GM23338 (cell line): ENCODE measurements at regions not wholly inside any gene's neighbourhood (a gene's known extent, or its start where the extent isn't known, plus 50 kb on each side); places are given as distances from the start of the nearest gene placed in this dataset.

Experiments used
- EZH2 ChIP-seq: fragments of 200-600 bp; sonication (generic); IDR thresholded peaks from one replicate; pipeline ENCODE4 v1.8.0; 2017; ENCODE audit warnings: antibody characterized with exemption, mild to moderate bottlenecking, low read depth; ENCODE audit not compliant: unreplicated experiment
- EZH2phosphoT487 ChIP-seq: fragments of 200-600 bp; sonication (generic); IDR thresholded peaks from one replicate; pipeline ENCODE4 v1.8.1; 2018; ENCODE audit warnings: antibody characterized with exemption; ENCODE audit not compliant: unreplicated experiment
- JUNB ChIP-seq: IDR thresholded peaks from one replicate; pipeline ENCODE4 v1.6.1; 2016; ENCODE audit warnings: antibody characterized with exemption; ENCODE audit not compliant: unreplicated experiment
- TF ChIP-seq, protein P1 (sequence below), 2 experiments: fragments of 200-600 bp in 1 of 2; sonication (generic) in 1 of 2; conservative IDR thresholded peaks; 2 replicates each; pipeline versions ENCODE4 v1.5.1 to v1.6.1; 2016 to 2017; ENCODE audit warnings: antibody characterized with exemption in 2 of 2, low read depth in 2 of 2, mild to moderate bottlenecking in 2 of 2, moderate library complexity in 1 of 2
- TF ChIP-seq, protein P2 (sequence below): fragments of 250-450 bp; sonication (Bioruptor Pico); IDR thresholded peaks from 2 replicates; pipeline ENCODE4 v1.5.0; 2020; ENCODE audit warnings: mild to moderate bottlenecking, moderate library complexity

DNA sequence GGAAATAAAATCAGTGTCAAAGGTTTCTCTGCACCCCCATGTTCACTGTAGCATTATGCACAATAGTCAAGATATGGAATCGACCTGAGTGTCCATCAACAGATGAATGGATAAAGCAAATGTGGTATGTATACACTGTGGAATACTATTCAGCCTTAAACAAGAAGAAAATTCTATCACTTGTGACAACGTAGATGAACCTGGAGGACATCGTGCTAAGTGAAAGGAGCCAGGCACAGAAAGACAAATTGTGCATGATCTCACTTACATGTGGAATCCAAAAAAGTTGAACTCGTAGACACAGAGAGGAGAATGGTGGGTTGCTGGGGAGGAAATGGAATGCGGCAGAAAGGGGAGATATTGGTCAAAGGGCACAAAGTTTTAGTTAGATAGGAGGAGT is 136.3 kb upstream of the ESR1 start:
- TF ChIP-seq, protein P1, sequence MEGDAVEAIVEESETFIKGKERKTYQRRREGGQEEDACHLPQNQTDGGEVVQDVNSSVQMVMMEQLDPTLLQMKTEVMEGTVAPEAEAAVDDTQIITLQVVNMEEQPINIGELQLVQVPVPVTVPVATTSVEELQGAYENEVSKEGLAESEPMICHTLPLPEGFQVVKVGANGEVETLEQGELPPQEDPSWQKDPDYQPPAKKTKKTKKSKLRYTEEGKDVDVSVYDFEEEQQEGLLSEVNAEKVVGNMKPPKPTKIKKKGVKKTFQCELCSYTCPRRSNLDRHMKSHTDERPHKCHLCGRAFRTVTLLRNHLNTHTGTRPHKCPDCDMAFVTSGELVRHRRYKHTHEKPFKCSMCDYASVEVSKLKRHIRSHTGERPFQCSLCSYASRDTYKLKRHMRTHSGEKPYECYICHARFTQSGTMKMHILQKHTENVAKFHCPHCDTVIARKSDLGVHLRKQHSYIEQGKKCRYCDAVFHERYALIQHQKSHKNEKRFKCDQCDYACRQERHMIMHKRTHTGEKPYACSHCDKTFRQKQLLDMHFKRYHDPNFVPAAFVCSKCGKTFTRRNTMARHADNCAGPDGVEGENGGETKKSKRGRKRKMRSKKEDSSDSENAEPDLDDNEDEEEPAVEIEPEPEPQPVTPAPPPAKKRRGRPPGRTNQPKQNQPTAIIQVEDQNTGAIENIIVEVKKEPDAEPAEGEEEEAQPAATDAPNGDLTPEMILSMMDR (conservative IDR thresholded peaks at IDR 0.05; ENCODE audit: low read depth in 2 of 2) = no peak
- no peak for TF ChIP-seq JUNB
- TF ChIP-seq EZH2 = no peak
- no peak for TF ChIP-seq EZH2phosphoT487
- TF ChIP-seq, protein P2, sequence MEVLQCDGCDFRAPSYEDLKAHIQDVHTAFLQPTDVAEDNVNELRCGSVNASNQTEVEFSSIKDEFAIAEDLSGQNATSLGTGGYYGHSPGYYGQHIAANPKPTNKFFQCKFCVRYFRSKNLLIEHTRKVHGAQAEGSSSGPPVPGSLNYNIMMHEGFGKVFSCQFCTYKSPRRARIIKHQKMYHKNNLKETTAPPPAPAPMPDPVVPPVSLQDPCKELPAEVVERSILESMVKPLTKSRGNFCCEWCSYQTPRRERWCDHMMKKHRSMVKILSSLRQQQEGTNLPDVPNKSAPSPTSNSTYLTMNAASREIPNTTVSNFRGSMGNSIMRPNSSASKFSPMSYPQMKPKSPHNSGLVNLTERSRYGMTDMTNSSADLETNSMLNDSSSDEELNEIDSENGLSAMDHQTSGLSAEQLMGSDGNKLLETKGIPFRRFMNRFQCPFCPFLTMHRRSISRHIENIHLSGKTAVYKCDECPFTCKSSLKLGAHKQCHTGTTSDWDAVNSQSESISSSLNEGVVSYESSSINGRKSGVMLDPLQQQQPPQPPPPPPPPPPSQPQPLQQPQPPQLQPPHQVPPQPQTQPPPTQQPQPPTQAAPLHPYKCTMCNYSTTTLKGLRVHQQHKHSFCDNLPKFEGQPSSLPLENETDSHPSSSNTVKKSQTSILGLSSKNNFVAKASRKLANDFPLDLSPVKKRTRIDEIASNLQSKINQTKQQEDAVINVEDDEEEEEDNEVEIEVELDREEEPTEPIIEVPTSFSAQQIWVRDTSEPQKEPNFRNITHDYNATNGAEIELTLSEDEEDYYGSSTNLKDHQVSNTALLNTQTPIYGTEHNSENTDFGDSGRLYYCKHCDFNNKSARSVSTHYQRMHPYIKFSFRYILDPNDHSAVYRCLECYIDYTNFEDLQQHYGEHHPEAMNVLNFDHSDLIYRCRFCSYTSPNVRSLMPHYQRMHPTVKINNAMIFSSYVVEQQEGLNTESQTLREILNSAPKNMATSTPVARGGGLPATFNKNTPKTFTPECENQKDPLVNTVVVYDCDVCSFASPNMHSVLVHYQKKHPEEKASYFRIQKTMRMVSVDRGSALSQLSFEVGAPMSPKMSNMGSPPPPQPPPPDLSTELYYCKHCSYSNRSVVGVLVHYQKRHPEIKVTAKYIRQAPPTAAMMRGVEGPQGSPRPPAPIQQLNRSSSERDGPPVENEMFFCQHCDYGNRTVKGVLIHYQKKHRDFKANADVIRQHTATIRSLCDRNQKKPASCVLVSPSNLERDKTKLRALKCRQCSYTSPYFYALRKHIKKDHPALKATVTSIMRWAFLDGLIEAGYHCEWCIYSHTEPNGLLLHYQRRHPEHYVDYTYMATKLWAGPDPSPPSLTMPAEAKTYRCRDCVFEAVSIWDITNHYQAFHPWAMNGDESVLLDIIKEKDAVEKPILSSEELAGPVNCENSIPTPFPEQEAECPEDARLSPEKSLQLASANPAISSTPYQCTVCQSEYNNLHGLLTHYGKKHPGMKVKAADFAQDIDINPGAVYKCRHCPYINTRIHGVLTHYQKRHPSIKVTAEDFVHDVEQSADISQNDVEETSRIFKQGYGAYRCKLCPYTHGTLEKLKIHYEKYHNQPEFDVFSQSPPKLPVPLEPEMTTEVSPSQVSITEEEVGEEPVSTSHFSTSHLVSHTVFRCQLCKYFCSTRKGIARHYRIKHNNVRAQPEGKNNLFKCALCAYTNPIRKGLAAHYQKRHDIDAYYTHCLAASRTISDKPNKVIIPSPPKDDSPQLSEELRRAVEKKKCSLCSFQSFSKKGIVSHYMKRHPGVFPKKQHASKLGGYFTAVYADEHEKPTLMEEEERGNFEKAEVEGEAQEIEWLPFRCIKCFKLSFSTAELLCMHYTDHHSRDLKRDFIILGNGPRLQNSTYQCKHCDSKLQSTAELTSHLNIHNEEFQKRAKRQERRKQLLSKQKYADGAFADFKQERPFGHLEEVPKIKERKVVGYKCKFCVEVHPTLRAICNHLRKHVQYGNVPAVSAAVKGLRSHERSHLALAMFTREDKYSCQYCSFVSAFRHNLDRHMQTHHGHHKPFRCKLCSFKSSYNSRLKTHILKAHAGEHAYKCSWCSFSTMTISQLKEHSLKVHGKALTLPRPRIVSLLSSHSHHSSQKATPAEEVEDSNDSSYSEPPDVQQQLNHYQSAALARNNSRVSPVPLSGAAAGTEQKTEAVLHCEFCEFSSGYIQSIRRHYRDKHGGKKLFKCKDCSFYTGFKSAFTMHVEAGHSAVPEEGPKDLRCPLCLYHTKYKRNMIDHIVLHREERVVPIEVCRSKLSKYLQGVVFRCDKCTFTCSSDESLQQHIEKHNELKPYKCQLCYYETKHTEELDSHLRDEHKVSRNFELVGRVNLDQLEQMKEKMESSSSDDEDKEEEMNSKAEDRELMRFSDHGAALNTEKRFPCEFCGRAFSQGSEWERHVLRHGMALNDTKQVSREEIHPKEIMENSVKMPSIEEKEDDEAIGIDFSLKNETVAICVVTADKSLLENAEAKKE = no peak
